ENCODE measurements at regions not wholly inside any gene's neighbourhood (a gene's known extent, or its start where the extent isn't known, plus 50 kb on each side); places are given as distances from the start of the nearest gene placed in this dataset.
"Not testable (repeated sequence)": the region's sequence is repeated elsewhere in the genome, so short reads cannot be mapped to it uniquely, and the experiment has no call there.

GRCh38 chr7:35975851-35976454 lies 175.1 kb downstream of the SEPTIN7 start:
- peak; percentile 74 for DNase-seq

DNA sequence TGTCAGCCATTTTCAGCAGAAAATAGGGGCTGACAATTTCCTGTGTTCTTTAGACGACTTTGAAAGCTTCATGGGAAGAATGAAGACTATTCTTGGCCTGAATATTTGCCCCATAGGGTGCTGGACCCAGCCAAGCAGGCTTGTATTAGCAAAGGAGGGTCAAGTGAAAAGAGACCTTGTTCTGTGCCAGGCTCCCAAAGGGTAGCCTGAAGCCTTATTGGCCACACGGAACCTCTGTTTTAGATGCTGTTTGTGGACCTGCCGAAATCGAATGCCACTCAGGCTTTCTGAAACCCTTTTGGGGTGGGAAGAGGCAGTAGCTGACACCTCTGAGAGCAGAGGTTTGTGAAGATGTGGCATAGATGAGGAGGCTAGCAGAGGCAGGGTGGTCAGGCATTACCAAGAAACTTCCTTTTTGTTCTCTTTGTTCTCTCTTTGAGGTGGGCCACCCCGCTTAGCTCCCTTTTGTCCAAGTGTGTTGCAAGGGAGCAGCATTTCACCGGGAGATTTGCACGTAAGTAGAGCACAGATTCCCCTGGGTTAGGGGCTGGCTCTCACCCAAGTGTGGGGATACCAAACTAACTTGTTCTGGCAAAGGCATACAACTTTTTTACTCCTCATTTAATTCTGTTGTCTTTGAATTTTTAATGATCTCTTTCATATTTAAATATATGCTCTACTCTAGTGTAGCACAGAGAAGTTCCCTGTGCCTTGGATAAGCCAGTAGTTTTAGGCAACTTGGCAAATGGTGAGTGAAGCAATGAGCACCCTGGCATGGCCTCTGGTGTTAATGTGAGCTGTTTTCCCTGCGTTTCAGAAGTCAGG lies 174.0 kb upstream of the EEPD1 start:
- DNase-seq = not testable (repeated sequence)

- DNase-seq = no peak
Observed at GRCh38 chr7:35982600-35982999, 170.5 kb upstream of the EEPD1 start.

- peak; percentile 13 for DNase-seq
Observed at GRCh38 chr7:35983626-35984025, 169.4 kb upstream of the EEPD1 start.

GRCh38 chr7:35985126-35985754 lies 167.8 kb upstream of the EEPD1 start:
- DNase-seq = peak; percentile 71

DNA sequence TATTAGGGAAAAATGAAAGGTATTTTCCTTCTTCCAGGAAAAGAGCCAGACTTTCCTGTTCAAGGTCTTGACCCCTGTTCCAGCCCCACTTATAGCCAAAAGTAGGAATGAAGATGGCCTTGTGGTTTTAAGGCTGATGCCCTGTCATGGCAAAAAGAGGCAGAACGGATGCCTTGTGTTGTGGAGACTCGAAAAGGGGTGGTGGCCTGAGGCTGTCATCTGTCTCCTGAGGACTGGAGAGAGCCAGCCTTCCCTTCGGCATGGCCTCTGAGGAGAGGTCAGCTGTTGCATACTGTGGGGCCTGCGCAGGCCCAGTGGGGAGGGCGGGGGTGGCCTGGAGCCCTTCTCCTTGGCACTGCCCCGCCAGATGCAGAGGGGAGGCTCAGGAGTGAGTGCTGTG lies 166.0 kb upstream of the EEPD1 start:
- DNase-seq = no peak

GRCh38 chr7:35988105-35988504 lies 164.9 kb upstream of the EEPD1 start:
- no peak for DNase-seq

DNA sequence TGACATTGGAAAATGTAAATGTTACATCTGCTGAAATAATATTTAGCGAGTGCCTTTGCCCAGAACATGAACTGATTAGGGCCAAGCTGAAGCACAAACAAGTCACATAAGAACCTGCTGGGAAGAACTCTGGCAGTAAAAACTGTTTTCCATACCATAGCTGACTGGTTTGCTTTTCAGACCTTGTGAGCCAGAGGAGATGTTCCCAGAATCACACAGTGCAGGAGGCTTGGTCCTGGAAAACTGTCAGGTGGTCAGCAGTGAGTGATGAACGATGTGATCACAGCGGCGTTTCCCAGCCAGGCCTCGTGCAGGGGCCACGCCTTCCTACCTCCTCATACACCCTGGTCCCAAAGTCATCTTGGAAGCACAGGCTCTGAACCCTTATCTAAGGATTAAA lies 164.2 kb upstream of the EEPD1 start:
- DNase-seq = no peak

DNA sequence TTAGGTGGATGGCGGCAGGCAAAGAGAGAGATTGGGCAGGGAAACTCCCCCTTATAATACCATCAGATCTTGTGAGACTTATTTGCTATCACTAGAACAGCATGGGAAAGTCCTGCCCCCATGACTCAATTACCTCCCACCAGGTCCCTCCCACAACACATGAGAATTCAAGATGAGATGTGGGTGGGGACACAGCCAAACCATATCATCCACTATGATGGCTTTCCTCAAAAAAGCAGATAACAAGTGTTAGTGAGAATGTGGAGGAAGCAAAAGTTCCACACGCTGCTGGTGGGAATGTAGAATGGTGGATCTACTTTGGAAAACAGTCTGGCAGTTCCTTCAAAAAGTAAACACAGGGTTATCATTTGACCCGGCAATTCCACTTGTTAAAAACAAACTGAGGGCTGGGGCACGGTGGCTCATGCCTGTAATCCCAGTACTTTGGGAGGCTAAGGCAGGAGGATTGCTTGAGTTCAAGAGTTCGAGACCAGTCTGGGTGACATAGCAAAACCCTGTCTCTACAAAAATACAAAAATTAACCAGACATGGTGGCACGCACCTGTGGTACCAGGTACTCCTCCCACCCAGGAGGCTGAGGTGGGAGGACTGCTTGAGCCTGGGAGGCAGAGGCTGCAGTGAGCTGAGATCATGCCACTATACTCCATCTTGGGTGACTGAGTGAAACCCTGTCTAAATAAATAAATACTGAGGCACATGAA lies 161.4 kb upstream of the EEPD1 start:
- peak; percentile 50 for DNase-seq

- DNase-seq = no peak
Observed at GRCh38 chr7:35992436-35992835, 160.6 kb upstream of the EEPD1 start.

GRCh38 chr7:35993113-35993512 lies 159.9 kb upstream of the EEPD1 start:
- no peak for DNase-seq

DNA sequence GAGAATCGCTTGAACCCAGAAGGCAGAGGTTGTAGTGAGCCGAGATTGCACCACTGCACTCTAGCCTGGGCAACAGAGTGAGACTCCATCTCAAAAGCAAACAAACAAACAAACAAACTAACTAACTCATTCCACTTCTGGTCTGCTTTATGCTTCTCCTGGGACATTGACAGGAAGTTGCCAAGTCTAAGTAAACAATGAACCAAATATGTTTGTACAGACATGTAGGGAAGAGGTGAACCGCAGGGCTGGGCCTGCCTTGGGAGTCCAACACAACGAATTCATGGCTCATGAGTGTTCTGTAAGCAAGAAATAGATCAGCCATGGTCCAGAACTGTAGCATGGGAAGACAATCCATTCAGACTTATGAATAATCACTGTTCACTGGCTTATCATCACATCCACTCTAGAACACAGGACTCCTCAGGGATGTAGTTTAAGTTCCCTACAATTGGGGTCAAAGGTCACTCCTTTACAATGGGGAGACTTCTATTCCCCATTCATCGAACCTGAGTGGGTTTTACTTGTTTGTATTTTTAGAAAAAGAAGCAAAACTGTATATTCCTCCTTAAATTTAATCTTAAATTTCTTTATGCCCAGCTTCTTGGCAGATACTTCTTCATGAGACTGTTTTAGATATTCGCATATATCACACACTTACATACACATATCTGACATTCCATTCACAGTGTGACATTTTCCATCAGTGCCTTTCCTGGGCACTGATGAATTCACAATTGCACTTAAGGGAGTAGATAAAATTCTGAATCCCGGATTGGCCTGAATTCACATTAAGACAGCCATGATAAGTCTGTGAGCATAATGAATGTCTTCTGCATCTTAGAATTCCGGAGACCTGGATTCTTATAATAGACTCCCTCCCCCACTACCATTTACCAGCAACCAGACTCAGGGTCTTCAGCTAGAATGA lies 159.1 kb upstream of the EEPD1 start:
- no peak for DNase-seq

GRCh38 chr7:35995334-35995733 lies 157.7 kb upstream of the EEPD1 start:
- DNase-seq = no peak

DNA sequence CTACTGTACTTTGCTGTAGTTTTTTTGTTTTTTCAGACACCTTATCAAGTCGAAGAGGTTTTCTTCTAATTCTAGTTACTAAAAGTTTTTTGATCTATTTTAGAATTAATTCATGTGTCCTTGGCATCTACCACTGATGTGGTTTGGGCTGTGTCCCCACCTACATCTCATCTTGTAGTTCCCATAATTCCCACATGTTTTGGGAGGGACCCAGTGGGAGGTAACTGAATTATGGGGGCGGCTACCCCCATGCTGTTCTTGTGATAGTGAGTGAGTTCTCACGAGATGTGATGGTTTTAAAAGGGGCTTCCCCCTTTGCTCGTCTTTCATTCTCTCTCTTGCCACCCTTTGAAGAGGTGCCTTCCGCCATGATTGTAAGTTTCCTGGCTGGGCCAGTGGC lies 154.6 kb upstream of the EEPD1 start:
- DNase-seq = no peak

DNA sequence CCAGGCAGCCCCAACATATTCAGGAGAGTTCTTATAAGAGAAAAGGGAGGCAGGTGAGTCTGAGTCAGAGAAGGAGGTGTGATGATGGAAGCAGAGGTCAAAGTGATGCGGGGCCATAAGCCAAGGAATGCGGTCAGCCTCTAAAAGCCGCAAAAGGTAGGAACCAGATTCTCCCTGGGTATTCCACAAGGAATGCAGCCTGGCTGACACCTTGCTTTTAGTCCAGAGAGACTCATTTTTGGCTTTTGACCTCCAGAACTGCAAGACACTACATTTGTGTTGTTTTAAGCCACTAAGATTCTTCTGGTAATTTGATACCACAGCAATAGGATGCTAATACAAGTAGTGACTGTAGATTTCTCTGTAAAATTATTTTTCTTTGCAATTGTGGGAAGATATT lies 151.5 kb upstream of the EEPD1 start:
- DNase-seq = no peak

DNA sequence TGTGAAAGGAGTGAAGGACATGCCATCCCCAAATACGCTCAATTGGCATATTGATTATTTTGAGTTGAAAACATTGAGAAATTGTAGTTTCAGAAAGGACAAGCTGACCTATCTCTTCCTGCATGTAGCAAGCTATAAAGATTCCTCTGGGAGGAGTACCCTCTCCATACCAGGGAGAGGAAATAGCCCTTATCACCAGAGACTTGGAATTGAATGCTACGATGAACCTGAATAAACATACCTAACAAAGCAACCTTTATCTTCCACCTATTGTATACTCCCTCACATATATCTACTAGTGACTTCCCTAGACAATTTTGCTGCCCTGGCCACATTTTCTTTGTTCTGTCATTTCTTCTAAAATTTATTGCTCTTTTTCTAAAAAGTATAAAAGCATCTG lies 150.2 kb upstream of the EEPD1 start:
- DNase-seq = no peak

DNA sequence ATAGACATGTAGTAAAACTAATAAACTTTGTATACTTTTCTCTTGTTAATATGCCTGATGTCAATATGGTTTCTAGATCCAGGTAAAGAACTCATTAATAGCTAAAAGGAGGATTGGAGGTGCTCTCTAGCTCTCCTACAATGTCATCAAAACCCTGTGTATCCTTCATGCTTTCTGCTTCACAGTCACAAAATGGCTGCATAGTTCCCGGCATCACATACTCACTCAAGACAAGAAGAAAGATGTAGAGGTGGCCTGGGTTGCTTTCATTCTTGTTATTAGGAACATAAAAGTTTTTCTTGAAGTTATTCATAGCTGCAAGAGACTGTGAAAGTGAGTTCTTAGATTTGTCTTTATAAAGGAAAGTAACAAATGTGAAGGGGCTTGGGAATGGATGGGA lies 149.7 kb upstream of the EEPD1 start:
- no peak for DNase-seq

DNA sequence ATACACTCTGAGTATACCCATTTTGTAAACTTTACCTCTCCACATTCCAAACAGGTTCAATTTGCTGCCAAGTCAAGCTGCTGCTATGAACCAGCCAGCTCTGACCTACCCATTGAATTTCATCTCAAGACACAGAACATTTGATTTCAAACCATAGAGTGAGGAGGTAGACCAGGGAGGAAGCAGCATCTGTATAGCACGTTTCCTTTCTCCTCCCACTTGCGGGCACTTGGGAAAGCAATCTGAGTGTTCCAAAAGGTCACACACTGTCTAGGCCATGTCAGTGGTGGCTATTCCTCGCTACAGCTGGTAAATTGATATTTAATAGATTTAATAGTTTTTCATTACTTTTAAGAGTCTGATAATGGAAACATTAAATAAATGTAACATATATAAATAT lies 147.8 kb upstream of the EEPD1 start:
- peak; percentile 43 for DNase-seq

GRCh38 chr7:36005876-36006275 lies 147.2 kb upstream of the EEPD1 start:
- no peak for DNase-seq

DNA sequence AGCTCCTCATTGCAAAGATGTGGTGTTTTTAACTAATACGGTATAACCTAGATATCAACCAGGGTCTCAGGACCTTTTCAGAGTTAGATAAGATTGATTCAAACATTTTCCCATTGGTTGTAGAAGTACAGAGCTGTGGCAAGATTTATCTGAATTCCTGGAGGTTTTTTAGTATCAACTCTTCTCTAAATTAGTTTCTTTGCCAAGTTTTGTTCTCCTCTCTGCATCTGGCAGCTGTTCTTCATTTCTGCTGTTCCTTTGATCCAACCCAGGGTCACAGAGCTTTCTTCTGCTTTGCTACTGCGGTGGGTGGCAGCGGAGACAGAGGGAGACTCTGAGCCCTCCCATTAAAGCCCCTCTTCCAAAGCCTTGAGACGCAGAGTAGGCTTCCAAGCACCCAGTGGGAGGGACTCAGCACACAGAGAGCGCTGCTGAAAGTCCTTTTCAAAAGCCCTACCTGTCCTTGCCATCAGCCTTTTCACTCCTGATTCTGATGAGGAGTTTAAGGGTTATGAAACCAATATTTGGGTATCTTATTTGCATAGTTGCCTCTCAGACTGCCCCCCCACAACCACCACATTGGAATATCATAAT lies 146.3 kb upstream of the EEPD1 start:
- DNase-seq = no peak

GRCh38 chr7:36010656-36011587 lies 142.1 kb upstream of the EEPD1 start:
- DNase-seq = no peak

Data from inflammatory macrophage treated with lipopolysaccharide for 4 hours (primary cell).